ENCODE measurements at regions not wholly inside any gene's neighbourhood (a gene's known extent, or its start where the extent isn't known, plus 50 kb on each side); places are given as distances from the start of the nearest gene placed in this dataset.

- Mint-ChIP-seq H3K4me1 (peaks cover 47 to 56% of the 10 kb centered on the region in 2 experiments), H3K27ac (peak overlapping the region in 1 of 3 experiments; percentile 43; a peak in 1 of 7 replicates), H3K36me3 (ENCODE audit: insufficient read depth in 1 of 3, low read depth in 3 of 3) (peaks cover 0 to 10% (median 0%) of the 10 kb centered on the region in 3 experiments; a peak in 2 of 7 replicates), H3K27me3 (ENCODE audit: low read depth) (peaks cover 3% of the 10 kb centered on the region), H3K4me3 (no peak overlapping the region; a peak in 1 of 5 replicates), H3K9me3 (peaks cover 0 to 7% of the 10 kb centered on the region in 2 experiments; a peak in 1 of 5 replicates)
- H3K23me2 ChIP-seq (ENCODE audit: insufficient read length, low read depth, low read length, poor library complexity, severe bottlenecking), result no peaks in the 10 kb centered on the region
- no peak overlapping the region for H3K4me2 ChIP-seq (ENCODE audit: insufficient read depth, insufficient read length, low read length)
- H4K91ac ChIP-seq (ENCODE audit: insufficient read length, low read depth, low read length), result no peak overlapping the region
- TF ChIP-seq CTCF (conservative IDR thresholded peaks at IDR 0.05), result peak; percentile 45
- no peak overlapping the region for H2BK12ac ChIP-seq (ENCODE audit: insufficient read length, low read depth, low read length)
- H4K20me1 ChIP-seq (ENCODE audit: control insufficient read depth, insufficient read depth, insufficient read length), result no peaks in the 10 kb centered on the region
- H3K79me1 ChIP-seq (ENCODE audit: insufficient read depth, low read depth, low read length, poor library complexity, severe bottlenecking), result no peaks in the 10 kb centered on the region
- H3K14ac ChIP-seq (ENCODE audit: insufficient read depth, low read length), result no peak overlapping the region
- H2BK15ac ChIP-seq (ENCODE audit: low read depth, low read length), result no peak overlapping the region
- no peak overlapping the region for H2AFZ ChIP-seq (ENCODE audit: low read length)
- no peak overlapping the region for H2BK20ac ChIP-seq (ENCODE audit: low read depth, low read length, poor library complexity, severe bottlenecking)
- no peak for DNase-seq
- H2BK120ac ChIP-seq (ENCODE audit: low read depth, low read length, poor library complexity, severe bottlenecking), result no peak overlapping the region
- H4K5ac ChIP-seq (ENCODE audit: insufficient read length, low read depth, low read length), result no peak overlapping the region
- no peak overlapping the region for H3K9ac ChIP-seq (ENCODE audit: extremely low read depth, insufficient read length, low read length)
- no peak overlapping the region for H3T11ph ChIP-seq (ENCODE audit: low read length)
- H3K9me3 ChIP-seq (ENCODE audit: control insufficient read depth, low read depth, low read length), result no peaks in the 10 kb centered on the region
- H3K79me2 ChIP-seq (ENCODE audit: insufficient read depth, low read length), result no peaks in the 10 kb centered on the region
- no peak overlapping the region for H3K4ac ChIP-seq (ENCODE audit: low read depth, low read length)
- WGBS (ENCODE audit: extremely low coverage, insufficient read length, low lambda C conversion rate), result no CpG with 5 or more reads among the region's 19 CpGs
- no peak overlapping the region for H3K56ac ChIP-seq (ENCODE audit: insufficient read length, low read depth, low read length)
- H3K27me3 ChIP-seq (ENCODE audit: insufficient read depth, low read length), result no peaks in the 10 kb centered on the region
- no peak overlapping the region for H2BK5ac ChIP-seq (ENCODE audit: insufficient read length, low read length)
- H3K18ac ChIP-seq (ENCODE audit: insufficient read length, low read depth, low read length), result no peak overlapping the region
- H3K23ac ChIP-seq (ENCODE audit: insufficient read length, low read depth, low read length), result no peak overlapping the region
- no peak overlapping the region for H2AK5ac ChIP-seq (ENCODE audit: insufficient read length, low read length)
- no peaks in the 10 kb centered on the region; the same call in 1 of the 2 replicates for H3K4me1 ChIP-seq (ENCODE audit: insufficient read depth, low read length)
- no peak overlapping the region for H3K27ac ChIP-seq (ENCODE audit: insufficient read length, low read depth, low read length)
- H4K8ac ChIP-seq (replicated peaks; ENCODE audit: insufficient read length, low read depth, low read length), result no peak overlapping the region
Measured at GRCh38 chr20:57938158-57939108, 228.6 kb upstream of the PMEPA1 start.
